Mammary epithelial cell (primary cell): ENCODE measurements at regions not wholly inside any gene's neighbourhood (a gene's known extent, or its start where the extent isn't known, plus 50 kb on each side); places are given as distances from the start of the nearest gene placed in this dataset.

Experiments
- EZH2 ChIP-seq: IDR thresholded peaks from 2 replicates; pipeline ENCODE4 v1.6.1; 2012; ENCODE audit warnings: low read length, inconsistent platforms, borderline replicate concordance
- TF ChIP-seq, protein P1 (sequence below), 2 donors: IDR thresholded peaks in 1 of 2; conservative IDR thresholded peaks in 1 of 2; 2 replicates each; pipeline ENCODE4 v1.5.1; 2011 to 2012; ENCODE audit warnings: inconsistent platforms in 2 of 2, low read length in 2 of 2, mild to moderate bottlenecking in 2 of 2, control low read depth in 1 of 2, low read depth in 1 of 2; ENCODE audit not compliant: insufficient read depth in 1 of 2; ENCODE audit errors: extremely low read depth in 1 of 2

DNA sequence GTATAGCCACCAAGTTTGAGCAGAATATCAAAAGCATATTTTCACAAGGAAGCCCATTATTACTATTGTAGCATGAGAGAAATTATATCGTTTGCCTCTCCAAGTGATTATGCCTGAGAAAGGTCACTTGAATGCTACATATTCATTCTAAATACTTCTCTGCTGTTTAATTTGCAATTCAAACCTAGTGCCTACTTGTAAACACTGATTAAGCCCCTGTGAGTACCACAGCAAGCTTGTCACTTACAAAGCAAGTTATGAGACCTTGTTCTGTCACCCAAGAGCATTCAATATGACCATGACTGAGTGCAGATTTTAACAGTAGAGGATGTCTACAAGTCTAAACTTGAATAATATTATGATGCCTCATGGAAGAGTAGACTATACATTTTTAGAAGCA, 124.7 kb upstream of the SSTR1 start:
- TF ChIP-seq, protein P1, sequence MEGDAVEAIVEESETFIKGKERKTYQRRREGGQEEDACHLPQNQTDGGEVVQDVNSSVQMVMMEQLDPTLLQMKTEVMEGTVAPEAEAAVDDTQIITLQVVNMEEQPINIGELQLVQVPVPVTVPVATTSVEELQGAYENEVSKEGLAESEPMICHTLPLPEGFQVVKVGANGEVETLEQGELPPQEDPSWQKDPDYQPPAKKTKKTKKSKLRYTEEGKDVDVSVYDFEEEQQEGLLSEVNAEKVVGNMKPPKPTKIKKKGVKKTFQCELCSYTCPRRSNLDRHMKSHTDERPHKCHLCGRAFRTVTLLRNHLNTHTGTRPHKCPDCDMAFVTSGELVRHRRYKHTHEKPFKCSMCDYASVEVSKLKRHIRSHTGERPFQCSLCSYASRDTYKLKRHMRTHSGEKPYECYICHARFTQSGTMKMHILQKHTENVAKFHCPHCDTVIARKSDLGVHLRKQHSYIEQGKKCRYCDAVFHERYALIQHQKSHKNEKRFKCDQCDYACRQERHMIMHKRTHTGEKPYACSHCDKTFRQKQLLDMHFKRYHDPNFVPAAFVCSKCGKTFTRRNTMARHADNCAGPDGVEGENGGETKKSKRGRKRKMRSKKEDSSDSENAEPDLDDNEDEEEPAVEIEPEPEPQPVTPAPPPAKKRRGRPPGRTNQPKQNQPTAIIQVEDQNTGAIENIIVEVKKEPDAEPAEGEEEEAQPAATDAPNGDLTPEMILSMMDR (conservative IDR thresholded peaks at IDR 0.05 in 1 of 2, IDR thresholded peaks at IDR 0.05 in 1 of 2; ENCODE audit: extremely low read depth in 1 of 2, insufficient read depth in 1 of 2, low read depth in 1 of 2, low read length in 2 of 2), result no peak
- TF ChIP-seq EZH2, result no peak
